Activated CD4-positive, CD25-positive, alpha-beta regulatory T cell treated with anti-CD3 and anti-CD28 coated beads, Interleukin-2, amount 50 U/mL, for 16 hours (primary cell): ENCODE measurements at regions not wholly inside any gene's neighbourhood (a gene's known extent, or its start where the extent isn't known, plus 50 kb on each side); places are given as distances from the start of the nearest gene placed in this dataset.
"Not testable (repeated sequence)": the region's sequence is repeated elsewhere in the genome, so short reads cannot be mapped to it uniquely, and the experiment has no call there.

Experiments used
- DNase-seq: peaks from one replicate; pipeline ENCODE4 v3.0.0-alpha.2; 2020; ENCODE audit warnings: low read depth, low spot score

GRCh38 chr9:41771693-41772092 lies 357.5 kb downstream of the CNTNAP3B start:
- not testable (repeated sequence) for DNase-seq

GRCh38 chr9:41754822-41755221 lies 374.4 kb downstream of the CNTNAP3B start:
- not testable (repeated sequence) for DNase-seq

GRCh38 chr9:41754403-41754802 lies 374.8 kb downstream of the CNTNAP3B start:
- DNase-seq, result not testable (repeated sequence)

- not testable (repeated sequence) for DNase-seq
Measured at GRCh38 chr9:41741897-41742296, 387.3 kb downstream of the CNTNAP3B start.

GRCh38 chr9:41741173-41741572 lies 388.1 kb downstream of the CNTNAP3B start:
- not testable (repeated sequence) for DNase-seq

- DNase-seq, result not testable (repeated sequence)
Measured at GRCh38 chr9:41738681-41739080, 390.5 kb downstream of the CNTNAP3B start.

- DNase-seq, result not testable (repeated sequence)
Measured at GRCh38 chr9:41699190-41699589, 430.0 kb downstream of the CNTNAP3B start.

- DNase-seq, result not testable (repeated sequence)
Measured at GRCh38 chr9:41697080-41697479, 432.1 kb downstream of the CNTNAP3B start.

GRCh38 chr9:41679312-41679711 lies 449.9 kb downstream of the CNTNAP3B start:
- not testable (repeated sequence) for DNase-seq

GRCh38 chr9:41663497-41664036 lies 465.7 kb downstream of the CNTNAP3B start:
- DNase-seq, result not testable (repeated sequence)

GRCh38 chr9:41658706-41659105 lies 469.6 kb upstream of the ZNG1F start:
- not testable (repeated sequence) for DNase-seq

GRCh38 chr9:41658116-41658515 lies 469.0 kb upstream of the ZNG1F start:
- not testable (repeated sequence) for DNase-seq

GRCh38 chr9:41657141-41657540 lies 468.0 kb upstream of the ZNG1F start:
- DNase-seq, result not testable (repeated sequence)

- DNase-seq, result not testable (repeated sequence)
Measured at GRCh38 chr9:41655071-41655554, 466.0 kb upstream of the ZNG1F start.

GRCh38 chr9:41654349-41654748 lies 465.2 kb upstream of the ZNG1F start:
- DNase-seq, result not testable (repeated sequence)

- not testable (repeated sequence) for DNase-seq
Measured at GRCh38 chr9:41653560-41654340, 464.6 kb upstream of the ZNG1F start.

- DNase-seq, result not testable (repeated sequence)
Measured at GRCh38 chr9:41652800-41653199, 463.7 kb upstream of the ZNG1F start.

- not testable (repeated sequence) for DNase-seq
Measured at GRCh38 chr9:41652100-41652713, 463.1 kb upstream of the ZNG1F start.

- DNase-seq, result not testable (repeated sequence)
Measured at GRCh38 chr9:41650086-41650485, 461.0 kb upstream of the ZNG1F start.

- not testable (repeated sequence) for DNase-seq
Measured at GRCh38 chr9:41648564-41648963, 459.4 kb upstream of the ZNG1F start.

- not testable (repeated sequence) for DNase-seq
Measured at GRCh38 chr9:41646246-41646645, 457.1 kb upstream of the ZNG1F start.

GRCh38 chr9:41643571-41644279 lies 454.6 kb upstream of the ZNG1F start:
- DNase-seq, result peak; percentile 16
